ENCODE measurements at regions not wholly inside any gene's neighbourhood (a gene's known extent, or its start where the extent isn't known, plus 50 kb on each side); places are given as distances from the start of the nearest gene placed in this dataset.

DNA sequence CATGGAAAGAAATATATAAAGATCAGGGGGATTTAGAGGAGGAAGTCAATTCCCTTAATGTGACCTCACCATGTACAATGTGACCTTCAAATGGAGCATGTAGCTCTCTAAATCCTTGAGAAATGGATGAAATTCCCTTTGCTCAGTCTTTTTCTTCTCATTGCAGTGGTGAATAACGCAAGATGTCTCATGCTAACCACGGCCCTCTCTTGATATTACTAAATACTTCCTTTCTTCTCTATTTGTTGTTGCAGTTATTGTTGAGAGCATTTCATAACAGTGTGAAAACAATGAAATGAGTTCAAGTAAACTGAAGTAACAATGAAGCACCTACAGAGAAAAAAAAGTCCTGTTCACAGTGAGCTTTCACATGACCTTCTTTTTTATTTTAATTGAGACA, 55.6 kb downstream of the ZNF281 start:
- DNase-seq = no peak

DNA sequence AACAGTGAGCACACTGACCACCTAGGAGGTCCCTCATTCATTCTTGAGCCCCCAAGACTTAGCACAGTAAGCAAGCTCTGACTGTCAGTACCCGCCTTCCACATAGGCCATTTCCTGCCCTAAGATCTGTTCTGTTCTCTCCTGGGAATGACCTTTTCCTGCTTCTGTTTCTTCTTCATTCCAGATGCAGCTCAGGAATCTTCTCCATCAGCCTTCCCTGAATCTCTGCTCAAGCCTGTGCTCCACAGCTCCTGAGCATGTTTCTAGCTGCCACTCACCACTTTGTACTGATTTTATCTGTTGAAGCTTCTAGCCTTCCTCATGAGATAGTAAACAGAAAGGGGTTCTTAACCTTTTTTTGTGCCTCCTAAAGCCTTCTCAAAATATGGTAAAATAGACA, 56.6 kb downstream of the ZNF281 start:
- no peak for DNase-seq

- DNase-seq = no peak
Observed at GRCh38 chr1:200351826-200352549, 57.8 kb downstream of the ZNF281 start.

DNA sequence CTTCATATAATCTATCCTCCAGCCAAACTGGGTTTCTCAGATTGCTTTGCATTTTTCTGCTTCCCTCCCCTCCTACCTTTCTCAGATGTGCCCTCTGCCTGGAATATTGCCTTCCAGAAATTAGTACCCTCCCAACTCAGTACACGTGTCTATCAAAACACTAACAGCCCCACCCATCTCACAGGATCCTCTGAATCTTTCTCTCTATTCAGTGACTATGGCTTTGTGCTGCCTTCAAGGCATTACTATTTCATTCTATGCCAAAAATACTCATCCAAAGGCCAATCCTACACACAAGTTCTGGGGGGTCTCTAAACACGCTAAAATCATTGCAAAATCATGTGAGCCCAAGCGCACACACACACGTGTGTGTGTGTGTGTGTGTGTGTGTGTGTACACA, 58.4 kb downstream of the ZNF281 start:
- no peak for DNase-seq

DNA sequence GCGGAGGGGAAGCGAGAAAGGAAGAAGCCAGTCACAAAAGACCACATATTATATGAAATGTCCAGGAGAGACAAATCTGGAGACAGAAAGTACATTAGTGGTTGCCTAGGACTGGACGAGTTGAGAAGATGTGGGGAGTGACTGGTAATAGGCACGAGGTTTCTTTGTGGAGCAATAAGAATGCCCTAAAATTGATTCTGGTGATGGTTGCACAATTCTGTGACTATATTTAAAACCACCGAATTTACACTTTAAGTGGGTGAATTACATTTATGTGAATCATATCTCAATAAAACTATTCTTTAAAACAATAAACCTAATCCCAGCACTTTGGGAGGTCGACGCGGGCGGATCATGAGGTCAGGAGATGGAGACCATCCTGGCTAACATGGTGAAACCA, 63.1 kb downstream of the ZNF281 start:
- no peak for DNase-seq

DNA sequence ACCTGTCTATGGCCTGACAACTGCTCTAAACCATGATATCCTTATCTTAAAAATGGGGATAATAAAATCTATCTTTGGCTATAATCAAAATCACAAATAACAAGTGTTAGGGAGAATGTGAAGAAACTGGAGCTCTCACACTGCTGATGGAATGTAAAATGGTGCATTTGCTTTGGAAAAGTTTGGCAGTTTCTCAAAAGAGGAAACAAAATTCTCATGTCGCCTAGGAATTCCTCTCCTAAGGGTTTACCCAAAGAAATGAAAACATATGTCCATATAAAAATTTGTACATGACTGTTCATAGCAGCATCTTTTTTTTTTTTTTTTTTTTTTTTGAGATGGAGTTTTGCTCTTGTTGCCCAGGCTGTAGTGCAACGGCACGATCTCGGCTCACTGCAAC, 64.3 kb downstream of the ZNF281 start:
- DNase-seq = no peak

GRCh38 chr1:200343874-200344273, 66.0 kb downstream of the ZNF281 start:
- no peak for DNase-seq

- DNase-seq = peak; percentile 90
Observed at GRCh38 chr1:200342511-200343311, 67.1 kb downstream of the ZNF281 start.

GRCh38 chr1:200338451-200338850, 71.4 kb downstream of the ZNF281 start:
- no peak for DNase-seq

DNA sequence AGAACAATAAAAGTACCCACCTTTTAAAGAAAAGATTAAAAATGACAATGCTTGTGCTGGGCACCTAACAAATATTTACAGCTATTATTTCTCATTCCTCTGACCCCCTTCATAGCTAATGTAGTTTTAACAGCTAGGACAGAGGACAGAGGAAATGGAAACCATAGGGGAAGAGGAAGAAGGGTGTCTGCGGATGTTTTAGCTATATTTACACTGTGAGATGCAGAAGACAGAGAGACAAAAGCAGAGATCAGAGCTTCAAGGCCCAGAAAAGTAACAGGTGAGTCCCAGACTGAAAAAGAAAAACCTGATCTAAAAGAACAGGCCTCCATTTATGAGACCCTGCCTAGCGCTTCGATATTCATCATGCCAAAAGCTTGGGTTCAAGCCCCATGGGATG, 72.0 kb downstream of the ZNF281 start:
- DNase-seq = no peak

DNA sequence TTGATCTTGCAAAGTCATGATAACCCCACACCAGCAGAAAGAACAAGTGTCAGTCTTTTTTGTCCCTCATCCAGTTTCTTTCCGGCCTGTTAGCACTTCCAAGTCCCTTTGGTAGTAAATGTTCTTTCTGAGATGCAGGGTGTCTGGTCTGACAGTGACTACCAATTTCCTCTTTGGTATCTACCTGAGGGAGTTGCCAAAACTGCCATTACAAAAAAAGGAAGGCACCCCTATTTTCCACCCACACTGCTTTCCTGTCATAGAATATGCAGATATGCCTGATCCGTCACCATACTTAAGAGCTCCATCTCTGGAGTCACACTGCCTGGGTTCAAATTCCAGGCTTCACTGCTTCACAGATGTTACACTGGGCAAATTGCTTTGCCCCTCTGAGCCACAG, 72.4 kb downstream of the ZNF281 start:
- no peak for DNase-seq

GRCh38 chr1:200336901-200337391, 72.9 kb downstream of the ZNF281 start:
- no peak for DNase-seq

DNA sequence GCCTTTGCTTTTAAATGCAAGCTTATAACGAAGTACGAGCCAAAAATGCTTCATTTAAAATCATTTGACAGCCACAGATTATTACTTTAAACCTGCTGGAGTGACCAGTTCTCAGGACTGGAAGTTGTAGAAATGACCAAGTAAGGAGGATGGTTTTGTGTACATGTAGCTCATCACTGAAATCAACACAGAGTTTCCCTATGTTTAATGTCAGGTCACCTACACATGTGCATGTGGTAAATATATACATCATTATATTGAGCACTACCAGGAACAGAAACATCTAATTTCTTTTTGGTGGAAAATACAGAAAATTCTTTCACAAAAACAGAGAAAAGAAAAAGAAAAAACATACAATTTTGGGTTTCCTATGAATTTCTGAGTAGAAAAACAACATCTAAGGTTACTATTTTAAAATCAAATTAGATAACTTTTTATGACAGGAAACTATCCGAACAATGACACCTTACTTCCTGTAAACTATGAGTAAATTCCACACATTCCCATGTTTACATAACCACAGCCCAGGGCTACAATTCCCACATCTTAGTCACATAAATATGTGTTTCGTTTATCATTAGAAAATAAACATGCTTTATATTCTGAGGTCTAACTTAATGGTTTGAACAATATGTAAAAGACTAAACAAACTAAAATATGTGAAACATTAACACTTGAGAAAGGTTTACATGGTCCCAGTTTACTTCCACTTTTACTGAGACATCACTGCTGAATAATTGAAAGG, 73.6 kb downstream of the ZNF281 start:
- DNase-seq = no peak

- DNase-seq = no peak
Observed at GRCh38 chr1:200334661-200335256, 75.1 kb downstream of the ZNF281 start.

GRCh38 chr1:200333329-200333728, 76.5 kb downstream of the ZNF281 start:
- DNase-seq = no peak

- DNase-seq = no peak
Observed at GRCh38 chr1:200332716-200333115, 77.1 kb downstream of the ZNF281 start.

DNA sequence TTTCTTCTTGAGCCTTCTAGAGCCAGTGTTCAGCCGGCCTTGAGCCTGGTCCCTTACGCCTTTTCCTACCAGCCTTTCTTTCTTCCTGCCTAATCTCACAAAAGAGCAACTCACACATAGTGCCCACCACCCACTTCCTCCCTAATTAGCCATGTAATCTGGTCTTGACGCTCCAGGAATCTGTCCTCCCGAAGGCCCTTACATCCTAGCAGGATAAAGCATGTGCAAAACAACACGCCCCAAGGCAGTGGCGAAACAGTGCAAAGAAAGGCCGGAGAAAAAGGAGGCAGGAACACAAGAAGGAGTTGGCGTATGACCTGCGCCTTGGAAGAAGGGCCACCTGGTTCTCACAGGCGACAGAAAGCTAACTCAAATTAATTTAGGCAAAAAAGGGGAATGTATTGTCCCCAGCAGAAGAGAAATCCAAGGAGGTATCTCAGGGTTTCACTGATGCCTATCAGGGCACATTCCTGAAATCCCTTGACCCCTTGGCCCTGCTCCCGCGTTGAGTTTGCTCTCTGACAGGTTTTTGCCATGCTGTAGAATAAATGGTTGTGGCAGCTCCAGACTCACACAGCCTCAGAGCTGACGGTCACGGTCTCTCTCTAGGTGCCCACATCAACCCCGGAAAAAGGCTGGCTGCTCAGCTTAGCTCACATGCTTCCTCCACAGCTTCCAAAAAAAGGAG, 79.0 kb downstream of the ZNF281 start:
- no peak for DNase-seq

DNA sequence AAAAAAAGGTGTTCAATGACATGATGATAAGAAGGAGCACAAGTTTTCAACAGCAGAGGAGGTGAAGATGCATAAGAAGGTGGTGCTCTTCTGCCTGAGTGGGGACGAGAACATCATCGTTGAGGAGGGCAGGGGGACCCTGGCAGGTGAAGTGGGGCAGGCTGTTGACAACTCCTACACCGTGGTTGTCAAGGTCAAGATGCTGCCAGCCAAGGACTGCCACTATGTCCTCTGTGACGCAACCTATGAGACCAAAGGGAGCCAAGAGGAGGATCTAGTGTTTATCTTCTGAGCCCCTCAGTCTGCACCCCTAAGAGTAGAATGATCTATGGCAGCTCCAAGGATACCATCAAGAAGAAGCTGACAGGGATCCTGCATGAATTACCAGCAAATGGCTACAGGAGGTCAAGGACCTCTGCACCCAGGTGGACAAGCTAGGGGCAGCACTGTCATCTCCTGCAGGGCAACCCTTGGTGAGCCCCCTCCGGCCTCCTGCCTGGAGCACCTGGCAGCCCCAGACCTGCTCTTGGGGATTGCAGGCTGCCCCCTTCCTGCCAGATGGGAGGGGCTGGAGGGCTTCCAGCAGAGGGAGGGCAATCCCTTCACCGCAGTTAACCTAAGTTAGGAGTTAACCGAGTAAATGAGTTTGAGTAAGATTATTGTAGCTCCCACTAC, 80.5 kb downstream of the ZNF281 start:
- DNase-seq = no peak

- no peak for DNase-seq
Observed at GRCh38 chr1:200328379-200328778, 81.5 kb downstream of the ZNF281 start.

GRCh38 chr1:200323856-200324400, 85.9 kb downstream of the ZNF281 start:
- no peak for DNase-seq

DNA sequence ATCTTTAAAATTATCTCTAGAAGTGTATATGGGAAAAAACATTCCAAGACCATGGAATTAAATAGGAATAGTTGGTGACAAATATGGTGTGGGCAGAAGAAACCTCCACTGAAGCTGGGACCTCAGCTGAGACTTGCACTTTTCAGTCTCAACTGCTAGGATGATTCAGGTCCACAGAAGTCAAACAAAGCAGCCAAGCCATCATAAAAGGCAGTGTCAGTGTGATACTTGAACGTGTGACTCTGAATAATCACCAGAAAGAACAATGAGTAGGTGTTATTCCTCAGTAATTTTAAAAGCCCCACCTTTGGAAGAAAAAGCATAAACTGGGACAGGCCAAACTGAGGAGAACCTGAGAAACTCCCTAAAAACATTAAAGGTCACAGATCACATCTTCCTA, 90.7 kb downstream of the ZNF281 start:
- no peak for DNase-seq

GRCh38 chr1:200317236-200317635, 92.6 kb downstream of the ZNF281 start:
- no peak for DNase-seq

Data from NCI-H82 (cell line).